Panc1 (cell line): ENCODE measurements at regions not wholly inside any gene's neighbourhood (a gene's known extent, or its start where the extent isn't known, plus 50 kb on each side); places are given as distances from the start of the nearest gene placed in this dataset.

ENCODE experiments used
- ATAC-seq: fragments of 200-7000 bp; cut with Tn5 transposase; 2 replicates; pipeline ENCODE4 v1.9.1; 2020; ENCODE audit warnings: mild to moderate bottlenecking, moderate library complexity
- BruUV-seq: library from RNA; stranded (reverse); fragments of 400-500 nt; replicated peaks from 2 replicates; lab custom pipeline; 2021; lab: Mats Ljungman, UMichigan
- CTCF ChIA-PET: fragments of 300-600 bp; sonication (Branson Sonifier 250); formaldehyde crosslinking; loops from one replicate; lab custom pipeline; 2022; ENCODE audit warnings: antibody characterized with exemption; lab: Charles Lee
- POLR2A ChIA-PET: fragments of 300-600 bp; sonication (Branson Sonifier 250); formaldehyde crosslinking; loops from one replicate; lab custom pipeline; 2022; ENCODE audit warnings: antibody characterized with exemption; lab: Charles Lee
- DNase-seq: peaks from one replicate; pipeline ENCODE4 v3.0.0-alpha.2; 2010; ENCODE audit warnings: low read depth, low spot score
- H3K27ac ChIP-seq: 2 replicates; pipeline ENCODE4 v1.5.1; 2011; ENCODE audit warnings: mild to moderate bottlenecking, low read length, inconsistent platforms
- H3K27me3 ChIP-seq: fragments of 200-500 bp; sonication (Bioruptor generic); 2 replicates; pipeline ENCODE4 v1.6.0; 2014; ENCODE audit warnings: low read length, inconsistent platforms; ENCODE audit not compliant: control insufficient read depth, insufficient read depth
- H3K36me3 ChIP-seq: fragments of 200-500 bp; sonication (Bioruptor generic); 2 replicates; pipeline ENCODE4 v1.5.1; 2014; ENCODE audit warnings: inconsistent platforms, mild to moderate bottlenecking, low read length, moderate library complexity; ENCODE audit not compliant: control insufficient read depth, insufficient read depth
- H3K4me1 ChIP-seq: 2 replicates; pipeline ENCODE4 v1.5.1; 2011; ENCODE audit warnings: inconsistent platforms, mild to moderate bottlenecking, low read length, moderate library complexity; ENCODE audit not compliant: control insufficient read depth, insufficient read depth
- H3K4me3 ChIP-seq, 2 experiments: 2 replicates each; pipeline ENCODE4 v1.5.1; 2011 to 2012; ENCODE audit warnings: low read depth in 2 of 2, low read length in 2 of 2, mild to moderate bottlenecking in 2 of 2, inconsistent platforms in 1 of 2, moderate library complexity in 1 of 2
- H3K9me3 ChIP-seq: fragments of 200-500 bp; sonication (Bioruptor generic); 2 replicates; pipeline ENCODE4 v1.5.1; 2014; ENCODE audit warnings: low read depth, mild to moderate bottlenecking, inconsistent platforms, low read length, moderate library complexity; ENCODE audit not compliant: control insufficient read depth, insufficient read depth
- CTCF ChIP-seq: fragments of 450-650 bp; IDR thresholded peaks from 2 replicates; pipeline ENCODE4 v1.5.1; 2017; ENCODE audit warnings: mild to moderate bottlenecking
- POLR2AphosphoS5 ChIP-seq: IDR thresholded peaks from 2 replicates; pipeline ENCODE4 v1.6.1; 2012; ENCODE audit warnings: mild to moderate bottlenecking, low read depth, low read length, moderate library complexity
- REST ChIP-seq, 2 experiments: IDR thresholded peaks; 2 replicates each; pipeline ENCODE4 v1.6.1; 2011 to 2012; ENCODE audit warnings: low read depth in 2 of 2, control low read depth in 1 of 2, low read length in 1 of 2, mild to moderate bottlenecking in 1 of 2, moderate library complexity in 1 of 2; ENCODE audit not compliant: insufficient read depth in 1 of 2
- SIN3A ChIP-seq: IDR thresholded peaks from 2 replicates; pipeline ENCODE4 v1.6.1; 2012; ENCODE audit warnings: low read depth, mild to moderate bottlenecking, low read length, moderate library complexity, borderline replicate concordance; ENCODE audit not compliant: insufficient read depth
- TCF7L2 ChIP-seq: IDR thresholded peaks from 2 replicates; pipeline ENCODE4 v1.6.1; 2011; ENCODE audit warnings: mild to moderate bottlenecking, low read depth, low read length, inconsistent platforms
- in situ Hi-C: cut with HindIII; loops from 2 replicates; pipeline ENCODE4 v1.10.0; 2016; ENCODE audit warnings: low sequenced_read_pairs, low pct_unique_long_range_greater_than_20kb
- intact Hi-C: fragments of 100-400 bp; cut with micrococcal nuclease; formaldehyde crosslinking; loops from one replicate; pipeline ENCODE4 v1.10.0; 2022; ENCODE audit not compliant: unreplicated experiment

GRCh38 chr14:62031504-62031903, 269.3 kb downstream of the SNAPC1 start:
- in situ Hi-C loops (no loop called here), intact Hi-C loops (no loop called here)
- ATAC-seq (no peak), DNase-seq (no peak)
- no peaks in the 10 kb centered on the region for H3K27me3 ChIP-seq
- H3K9me3 ChIP-seq, result no peaks in the 10 kb centered on the region
- TF ChIP-seq CTCF (no peak), POLR2AphosphoS5 (no peak), SIN3A (no peak)
- no peaks in the 10 kb centered on the region for H3K36me3 ChIP-seq
- ChIA-PET POLR2A (no interaction called here), CTCF (no interaction called here)
- no TSS peak for BruUV-seq
- H3K27ac ChIP-seq, result no peak overlapping the region
- no peaks in the 10 kb centered on the region for H3K4me1 ChIP-seq
- no peak overlapping the region for H3K4me3 ChIP-seq

GRCh38 chr14:62053188-62053587, 291.0 kb downstream of the SNAPC1 start:
- H3K27ac ChIP-seq, result no peak overlapping the region
- CTCF ChIA-PET, result no interaction called here
- in situ Hi-C loops (no loop called here), intact Hi-C loops (no loop called here)
- no peaks in the 10 kb centered on the region for H3K36me3 ChIP-seq
- no TSS peak for BruUV-seq
- ATAC-seq, result no peak
- TF ChIP-seq CTCF, result no peak
- no peak for TF ChIP-seq SIN3A
- TF ChIP-seq POLR2AphosphoS5, result no peak
- TF ChIP-seq TCF7L2, result no peak
- no peak for TF ChIP-seq REST (IDR thresholded peaks at IDR 0.05; ENCODE audit: insufficient read depth in 1 of 2, low read depth in 2 of 2, low read length in 1 of 2)
- H3K9me3 ChIP-seq, result no peaks in the 10 kb centered on the region
- no peaks in the 10 kb centered on the region for H3K27me3 ChIP-seq
- H3K4me3 ChIP-seq, result no peak overlapping the region
- no peak for DNase-seq
- H3K4me1 ChIP-seq, result no peaks in the 10 kb centered on the region
- POLR2A ChIA-PET, result no interaction called here

- no peaks in the 10 kb centered on the region for H3K36me3 ChIP-seq
- no peak overlapping the region for H3K4me3 ChIP-seq
- H3K27me3 ChIP-seq, result no peaks in the 10 kb centered on the region
- no peak for TF ChIP-seq CTCF
- TF ChIP-seq POLR2AphosphoS5, result no peak
- TF ChIP-seq SIN3A, result no peak
- TF ChIP-seq TCF7L2, result no peak
- no peak for TF ChIP-seq REST (IDR thresholded peaks at IDR 0.05; ENCODE audit: insufficient read depth in 1 of 2, low read depth in 2 of 2, low read length in 1 of 2)
- BruUV-seq, result no TSS peak
- no peaks in the 10 kb centered on the region for H3K4me1 ChIP-seq
- no peak for DNase-seq
- no peaks in the 10 kb centered on the region for H3K9me3 ChIP-seq
- POLR2A ChIA-PET, result no interaction called here
- CTCF ChIA-PET, result no interaction called here
- intact Hi-C loops (no loop called here), in situ Hi-C loops (no loop called here)
- no peak for ATAC-seq
- no peak overlapping the region for H3K27ac ChIP-seq
Measured at GRCh38 chr14:62056789-62057188, 294.6 kb downstream of the SNAPC1 start.
